ENCODE measurements at regions not wholly inside any gene's neighbourhood (a gene's known extent, or its start where the extent isn't known, plus 50 kb on each side); places are given as distances from the start of the nearest gene placed in this dataset.
A peak's percentile ranks its signal among the peaks of the same experiment; 100 is the strongest.

DNA sequence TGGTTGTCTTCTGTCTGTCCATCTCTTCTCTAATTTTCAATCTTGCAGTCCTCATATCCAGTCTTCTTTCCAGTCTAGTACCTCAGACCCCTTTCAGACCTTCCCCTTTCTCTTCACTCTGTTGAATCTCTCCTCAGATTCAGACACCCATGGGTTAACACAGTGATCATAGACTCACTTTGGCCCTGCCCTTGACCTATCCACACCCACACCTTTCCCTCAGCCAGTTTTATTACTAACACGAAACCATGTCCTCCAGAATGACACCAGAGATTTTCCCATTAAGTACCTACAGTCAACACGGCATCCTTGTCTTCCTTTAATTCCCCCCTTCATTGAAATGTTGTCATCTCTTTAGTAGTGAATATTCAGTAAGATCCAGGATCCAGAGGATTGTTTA is 74.5 kb upstream of the UBE2E2 start:
- intact Hi-C loops (cut with DNase I; ENCODE audit: low total_unique reads) = no loop called here
- WGBS, 5 donors = 50 to 74% (median 71%) methylated on average over 2 of the region's 2 CpGs
- Histone ChIP-seq H3K36me3 (no peaks in the 10 kb centered on the region), H3K9me3 (no peaks in the 10 kb centered on the region), H3K4me3 (no peak overlapping the region), H3K4me1 (peaks cover 7 to 18% (median 11%) of the 10 kb centered on the region in 4 donors), H3K27ac (no peak overlapping the region), H3K27me3 (no peaks in the 10 kb centered on the region)
- no peak for TF ChIP-seq POLR2AphosphoS5 (IDR thresholded peaks at IDR 0.05)
- TF ChIP-seq POLR2A (IDR thresholded peaks at IDR 0.05) = no peak
- TF ChIP-seq, protein P1, sequence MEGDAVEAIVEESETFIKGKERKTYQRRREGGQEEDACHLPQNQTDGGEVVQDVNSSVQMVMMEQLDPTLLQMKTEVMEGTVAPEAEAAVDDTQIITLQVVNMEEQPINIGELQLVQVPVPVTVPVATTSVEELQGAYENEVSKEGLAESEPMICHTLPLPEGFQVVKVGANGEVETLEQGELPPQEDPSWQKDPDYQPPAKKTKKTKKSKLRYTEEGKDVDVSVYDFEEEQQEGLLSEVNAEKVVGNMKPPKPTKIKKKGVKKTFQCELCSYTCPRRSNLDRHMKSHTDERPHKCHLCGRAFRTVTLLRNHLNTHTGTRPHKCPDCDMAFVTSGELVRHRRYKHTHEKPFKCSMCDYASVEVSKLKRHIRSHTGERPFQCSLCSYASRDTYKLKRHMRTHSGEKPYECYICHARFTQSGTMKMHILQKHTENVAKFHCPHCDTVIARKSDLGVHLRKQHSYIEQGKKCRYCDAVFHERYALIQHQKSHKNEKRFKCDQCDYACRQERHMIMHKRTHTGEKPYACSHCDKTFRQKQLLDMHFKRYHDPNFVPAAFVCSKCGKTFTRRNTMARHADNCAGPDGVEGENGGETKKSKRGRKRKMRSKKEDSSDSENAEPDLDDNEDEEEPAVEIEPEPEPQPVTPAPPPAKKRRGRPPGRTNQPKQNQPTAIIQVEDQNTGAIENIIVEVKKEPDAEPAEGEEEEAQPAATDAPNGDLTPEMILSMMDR (IDR thresholded peaks at IDR 0.05) = no peak
- TF ChIP-seq EP300 (IDR thresholded peaks at IDR 0.05) = no peak
- no peak for DNase-seq

DNA sequence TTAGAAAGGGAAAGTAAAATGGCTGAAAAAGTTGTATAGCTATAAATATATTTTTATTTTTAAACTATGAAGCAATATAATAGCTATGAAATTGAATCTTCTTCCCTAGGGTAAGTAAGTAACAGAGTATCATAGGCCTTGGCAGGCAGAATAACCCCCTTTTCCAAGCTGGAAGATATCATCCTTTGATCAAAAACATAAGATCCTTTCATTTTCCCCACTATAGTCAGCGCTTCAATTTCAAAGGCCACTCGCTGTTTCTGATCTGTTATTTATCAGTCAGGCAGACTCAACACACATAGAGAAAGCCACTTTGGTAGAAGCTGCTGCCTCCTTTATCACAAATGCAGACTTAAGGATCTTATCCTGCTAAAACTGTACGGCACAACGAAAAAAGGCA is 74.0 kb upstream of the UBE2E2 start:
- Histone ChIP-seq H3K27ac (no peak overlapping the region), H3K27me3 (no peaks in the 10 kb centered on the region), H3K4me1 (peaks cover 7 to 18% (median 11%) of the 10 kb centered on the region in 4 donors), H3K36me3 (no peaks in the 10 kb centered on the region), H3K4me3 (peak overlapping the region in 3 of 4 donors; percentile 8 to 21 (median 18)), H3K9me3 (no peaks in the 10 kb centered on the region)
- peak in 1 of 2 donors; percentile 56 for DNase-seq
- intact Hi-C loops (cut with DNase I; ENCODE audit: low total_unique reads) = no loop called here
- TF ChIP-seq POLR2A (IDR thresholded peaks at IDR 0.05) (no peak), POLR2AphosphoS5 (IDR thresholded peaks at IDR 0.05) (no peak), EP300 (IDR thresholded peaks at IDR 0.05) (no peak)
- TF ChIP-seq, protein P1 (IDR thresholded peaks at IDR 0.05) = no peak
- WGBS, 5 donors = 51 to 55% (median 54%) methylated on average over 4 of the region's 4 CpGs

DNA sequence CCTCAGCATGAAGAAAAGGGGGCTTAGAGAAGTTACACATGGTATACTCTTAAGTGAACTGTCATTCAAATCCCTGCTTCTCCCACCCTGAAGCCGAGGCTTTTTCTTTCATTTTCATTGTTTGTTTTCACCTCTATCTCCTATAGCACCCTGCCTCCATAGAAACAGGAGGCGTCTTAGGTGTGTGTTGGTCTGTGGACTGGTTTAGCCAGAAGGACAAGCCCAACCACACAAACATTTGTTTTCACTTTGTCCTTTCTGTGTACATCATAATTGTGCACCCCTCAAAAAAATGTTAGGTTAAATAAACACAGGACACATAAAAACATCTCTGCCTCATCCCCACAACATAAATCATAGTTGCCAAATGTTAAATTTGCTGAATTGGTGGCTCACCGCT is 73.3 kb upstream of the UBE2E2 start:
- no peaks in the 10 kb centered on the region for H3K27me3 ChIP-seq
- DNase-seq = peak in 1 of 2 donors; percentile 85
- peaks cover 7 to 18% (median 11%) of the 10 kb centered on the region in 4 donors for H3K4me1 ChIP-seq
- peak overlapping the region in 3 of 4 donors; percentile 8 to 21 (median 18) for H3K4me3 ChIP-seq
- no peaks in the 10 kb centered on the region for H3K9me3 ChIP-seq
- 40 to 58% (median 49%) methylated on average over 3 of the region's 3 CpGs for WGBS, 5 donors
- no peak overlapping the region for H3K27ac ChIP-seq
- intact Hi-C loops (cut with DNase I; ENCODE audit: low total_unique reads) = no loop called here
- H3K36me3 ChIP-seq = no peaks in the 10 kb centered on the region
- TF ChIP-seq EP300 (IDR thresholded peaks at IDR 0.05) (no peak), POLR2A (IDR thresholded peaks at IDR 0.05) (no peak), POLR2AphosphoS5 (IDR thresholded peaks at IDR 0.05) (no peak)
- TF ChIP-seq, protein P1 (IDR thresholded peaks at IDR 0.05) = no peak

DNA sequence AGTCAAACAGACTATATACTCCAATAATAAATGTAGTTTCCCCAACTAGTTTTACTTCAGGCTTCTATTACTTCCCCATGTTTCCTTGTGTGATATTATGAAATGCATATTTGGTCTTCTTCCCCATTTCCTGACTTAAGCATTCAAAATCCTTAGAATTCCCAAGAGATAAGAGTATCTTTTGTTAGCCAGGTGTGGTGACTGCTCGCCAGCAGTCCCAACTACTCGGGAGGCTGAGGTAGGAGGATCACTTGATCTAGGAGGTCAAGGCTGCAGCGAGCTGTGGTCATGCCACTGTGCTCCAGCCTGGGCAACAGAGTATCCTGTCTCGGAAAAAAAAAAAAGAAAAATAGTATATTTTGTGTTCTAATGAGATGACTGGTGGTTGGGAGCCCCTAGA is 72.7 kb upstream of the UBE2E2 start:
- no peaks in the 10 kb centered on the region for H3K9me3 ChIP-seq
- DNase-seq = no peak
- H3K4me3 ChIP-seq = no peak overlapping the region
- 76 to 87% (median 82%) methylated on average over 4 of the region's 4 CpGs for WGBS, 5 donors
- no peak overlapping the region for H3K27ac ChIP-seq
- intact Hi-C loops (cut with DNase I; ENCODE audit: low total_unique reads) = no loop called here
- peaks cover 7 to 18% (median 11%) of the 10 kb centered on the region in 4 donors for H3K4me1 ChIP-seq
- no peaks in the 10 kb centered on the region for H3K27me3 ChIP-seq
- no peaks in the 10 kb centered on the region for H3K36me3 ChIP-seq
- TF ChIP-seq EP300 (IDR thresholded peaks at IDR 0.05) (no peak), POLR2AphosphoS5 (IDR thresholded peaks at IDR 0.05) (no peak), POLR2A (IDR thresholded peaks at IDR 0.05) (no peak)
- TF ChIP-seq, protein P1 (IDR thresholded peaks at IDR 0.05) = no peak

Data from stomach (tissue), 8 donors.